ENCODE measurements at regions not wholly inside any gene's neighbourhood (a gene's known extent, or its start where the extent isn't known, plus 50 kb on each side); places are given as distances from the start of the nearest gene placed in this dataset.

DNA sequence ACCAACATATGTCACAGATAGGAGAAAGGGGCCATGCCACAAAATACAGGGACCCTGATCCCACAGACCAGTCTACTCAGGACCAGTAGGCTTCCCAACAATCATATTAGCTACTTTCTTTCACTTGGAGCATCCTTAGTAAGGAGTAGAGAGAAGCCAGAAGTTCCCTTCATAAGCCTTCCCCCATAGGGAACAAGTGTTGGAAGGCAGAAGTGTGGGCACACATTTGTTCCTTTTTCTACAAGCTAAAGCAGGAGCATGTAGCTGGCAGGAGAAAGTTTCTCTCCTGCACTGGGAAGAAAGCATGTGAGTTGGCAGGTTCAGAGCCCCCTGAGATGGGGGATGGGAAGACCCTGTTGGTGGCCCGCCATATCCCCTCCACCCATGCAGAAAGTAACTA lies 165.4 kb downstream of the KCTD12 start:
- TF ChIP-seq, protein P1, sequence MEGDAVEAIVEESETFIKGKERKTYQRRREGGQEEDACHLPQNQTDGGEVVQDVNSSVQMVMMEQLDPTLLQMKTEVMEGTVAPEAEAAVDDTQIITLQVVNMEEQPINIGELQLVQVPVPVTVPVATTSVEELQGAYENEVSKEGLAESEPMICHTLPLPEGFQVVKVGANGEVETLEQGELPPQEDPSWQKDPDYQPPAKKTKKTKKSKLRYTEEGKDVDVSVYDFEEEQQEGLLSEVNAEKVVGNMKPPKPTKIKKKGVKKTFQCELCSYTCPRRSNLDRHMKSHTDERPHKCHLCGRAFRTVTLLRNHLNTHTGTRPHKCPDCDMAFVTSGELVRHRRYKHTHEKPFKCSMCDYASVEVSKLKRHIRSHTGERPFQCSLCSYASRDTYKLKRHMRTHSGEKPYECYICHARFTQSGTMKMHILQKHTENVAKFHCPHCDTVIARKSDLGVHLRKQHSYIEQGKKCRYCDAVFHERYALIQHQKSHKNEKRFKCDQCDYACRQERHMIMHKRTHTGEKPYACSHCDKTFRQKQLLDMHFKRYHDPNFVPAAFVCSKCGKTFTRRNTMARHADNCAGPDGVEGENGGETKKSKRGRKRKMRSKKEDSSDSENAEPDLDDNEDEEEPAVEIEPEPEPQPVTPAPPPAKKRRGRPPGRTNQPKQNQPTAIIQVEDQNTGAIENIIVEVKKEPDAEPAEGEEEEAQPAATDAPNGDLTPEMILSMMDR (conservative IDR thresholded peaks at IDR 0.05; ENCODE audit: low read depth, low read length) = no peak
- TF ChIP-seq EZH2 (IDR thresholded peaks at IDR 0.05; ENCODE audit: borderline replicate concordance, low read depth, low read length, poor library complexity, severe bottlenecking) = no peak

Measured in A673 (cell line).